Liver (tissue), 8 donors: ENCODE measurements at regions not wholly inside any gene's neighbourhood (a gene's known extent, or its start where the extent isn't known, plus 50 kb on each side); places are given as distances from the start of the nearest gene placed in this dataset.

ENCODE experiments used
- DNase-seq: peaks from one replicate; pipeline ENCODE4 v3.0.0-alpha.2; 2017; ENCODE audit warnings: low spot score
- H3K27ac ChIP-seq, 2 donors: one replicate each; pipeline ENCODE4 v1.7.0; 2013; ENCODE audit warnings: inconsistent platforms in 2 of 2, low read length in 2 of 2, control low read depth in 1 of 2, low read depth in 1 of 2, mild to moderate bottlenecking in 1 of 2
- H3K27me3 ChIP-seq, 4 donors: one replicate each; pipeline versions ENCODE4 v1.6.1 to v1.7.0; 2013; ENCODE audit warnings: low read length in 3 of 4, inconsistent platforms in 1 of 4, mild to moderate bottlenecking in 1 of 4, moderate library complexity in 1 of 4; ENCODE audit not compliant: control insufficient read depth in 4 of 4, insufficient read depth in 4 of 4
- H3K36me3 ChIP-seq, 4 donors: one replicate each; pipeline versions ENCODE4 v1.6.1 to v1.7.0; 2013; ENCODE audit warnings: low read length in 3 of 4, mild to moderate bottlenecking in 3 of 4, low read depth in 1 of 4, moderate library complexity in 1 of 4; ENCODE audit not compliant: control insufficient read depth in 4 of 4, insufficient read depth in 3 of 4
- H3K4me1 ChIP-seq, 4 donors: one replicate each; pipeline versions ENCODE4 v1.6.1 to v1.7.0; 2013; ENCODE audit warnings: low read length in 3 of 4, mild to moderate bottlenecking in 3 of 4, moderate library complexity in 1 of 4; ENCODE audit not compliant: control insufficient read depth in 4 of 4, insufficient read depth in 4 of 4
- H3K4me3 ChIP-seq, 3 donors: one replicate each; pipeline versions ENCODE4 v1.6.1 to v1.7.0; 2013; ENCODE audit warnings: low read length in 3 of 3, control low read depth in 1 of 3, low read depth in 1 of 3, mild to moderate bottlenecking in 1 of 3
- H3K9ac ChIP-seq, 2 donors: one replicate each; pipeline ENCODE4 v1.7.0; 2013; ENCODE audit warnings: low read length in 2 of 2, mild to moderate bottlenecking in 2 of 2, moderate library complexity in 2 of 2, control low read depth in 1 of 2, low read depth in 1 of 2
- H3K9me3 ChIP-seq, 4 donors: one replicate each; pipeline versions ENCODE4 v1.6.1 to v1.7.0; 2013; ENCODE audit warnings: low read length in 3 of 4; ENCODE audit not compliant: control insufficient read depth in 4 of 4
- CTCF ChIP-seq: fragments of 150-350 bp; IDR thresholded peaks from 2 replicates; pipeline ENCODE4 v1.5.1; 2017; ENCODE audit warnings: improper control_type of control experiment, low read depth, low read length; ENCODE audit not compliant: missing input control
- EGR1 ChIP-seq, 2 donors: IDR thresholded peaks; 2 replicates each; pipeline ENCODE4 v1.6.1; 2016 to 2018; ENCODE audit warnings: antibody characterized with exemption in 2 of 2, low read depth in 2 of 2
- FOXA1 ChIP-seq: IDR thresholded peaks from 2 replicates; pipeline ENCODE4 v1.6.1; 2016; ENCODE audit warnings: antibody characterized with exemption
- FOXA2 ChIP-seq: IDR thresholded peaks from 2 replicates; pipeline ENCODE4 v1.6.1; 2016; ENCODE audit warnings: antibody characterized with exemption
- GABPA ChIP-seq, 2 donors: IDR thresholded peaks in 1 of 2; conservative IDR thresholded peaks in 1 of 2; 2 replicates each; pipeline ENCODE4 v1.6.1; 2016; ENCODE audit warnings: antibody characterized with exemption in 2 of 2, mild to moderate bottlenecking in 1 of 2, moderate library complexity in 1 of 2
- HNF4A ChIP-seq, 2 donors: conservative IDR thresholded peaks; 2 replicates each; pipeline ENCODE4 v1.6.1; 2016; ENCODE audit warnings: antibody characterized with exemption in 2 of 2, mild to moderate bottlenecking in 2 of 2
- HNF4G ChIP-seq: IDR thresholded peaks from 2 replicates; pipeline ENCODE4 v1.6.1; 2016; ENCODE audit warnings: antibody characterized with exemption
- JUND ChIP-seq, 2 donors: IDR thresholded peaks; 2 replicates each; pipeline ENCODE4 v1.6.1; 2016; ENCODE audit warnings: antibody characterized with exemption in 2 of 2
- NR2F2 ChIP-seq: IDR thresholded peaks from 2 replicates; pipeline ENCODE4 v1.6.1; 2016; ENCODE audit warnings: antibody characterized with exemption
- RAD21 ChIP-seq, 2 donors: IDR thresholded peaks; 2 replicates each; pipeline ENCODE4 v1.6.1; 2016; ENCODE audit warnings: antibody characterized with exemption in 2 of 2, mild to moderate bottlenecking in 2 of 2
- REST ChIP-seq: IDR thresholded peaks from 2 replicates; pipeline ENCODE4 v1.6.1; 2016; ENCODE audit warnings: antibody characterized with exemption, mild to moderate bottlenecking
- RXRA ChIP-seq, 2 donors: IDR thresholded peaks; 2 replicates each; pipeline ENCODE4 v1.6.1; 2017 to 2018; ENCODE audit warnings: antibody characterized with exemption in 2 of 2, mild to moderate bottlenecking in 1 of 2
- SP1 ChIP-seq: IDR thresholded peaks from 2 replicates; pipeline ENCODE4 v1.6.1; 2018; ENCODE audit warnings: antibody characterized with exemption, mild to moderate bottlenecking
- TAF1 ChIP-seq: conservative IDR thresholded peaks from 2 replicates; pipeline ENCODE4 v1.6.1; 2016; ENCODE audit warnings: antibody characterized with exemption, mild to moderate bottlenecking
- YY1 ChIP-seq: IDR thresholded peaks from 2 replicates; pipeline ENCODE4 v1.6.1; 2016; ENCODE audit warnings: antibody characterized with exemption, mild to moderate bottlenecking
- ZBTB33 ChIP-seq: IDR thresholded peaks from 2 replicates; pipeline ENCODE4 v1.6.1; 2016; ENCODE audit warnings: antibody characterized with exemption
- WGBS: extraction: QIAGEN DNeasy Blood & Tissue Kit; methylation state at CpG from one replicate; pipeline ENCODE4 v1.1.7; 2013; 5-methylcytosine and 5-hydroxymethylcytosine counted together
- TF ChIP-seq, protein P1 (sequence below): IDR thresholded peaks from 2 replicates; pipeline ENCODE4 v1.6.1; 2016; ENCODE audit warnings: antibody characterized with exemption
- donor health status: healthy.
- donor health status: healthy.
- donor health status: healthy.
- donor health status: healthy.
- donor health status: healthy.

- WGBS = 59% methylated on average over 3 of the region's 3 CpGs
- Histone ChIP-seq H3K36me3 (no peaks in the 10 kb centered on the region), H3K9ac (no peak overlapping the region), H3K27me3 (no peaks in the 10 kb centered on the region), H3K9me3 (no peaks in the 10 kb centered on the region), H3K27ac (no peak overlapping the region), H3K4me3 (no peak overlapping the region), H3K4me1 (peaks cover 0 to 6% (median 0%) of the 10 kb centered on the region in 4 donors)
- DNase-seq = no peak
- no peak for TF ChIP-seq HNF4A (conservative IDR thresholded peaks at IDR 0.05)
- no peak for TF ChIP-seq SP1
- TF ChIP-seq CTCF = no peak
- no peak for TF ChIP-seq RXRA (IDR thresholded peaks at IDR 0.05)
- no peak for TF ChIP-seq FOXA2
- no peak for TF ChIP-seq RAD21 (IDR thresholded peaks at IDR 0.05)
- TF ChIP-seq JUND (IDR thresholded peaks at IDR 0.05) = no peak
- TF ChIP-seq YY1 = no peak
- no peak for TF ChIP-seq GABPA (IDR thresholded peaks at IDR 0.05 in 1 of 2, conservative IDR thresholded peaks at IDR 0.05 in 1 of 2)
- no peak for TF ChIP-seq EGR1 (IDR thresholded peaks at IDR 0.05; ENCODE audit: low read depth in 2 of 2)
- no peak for TF ChIP-seq TAF1
- TF ChIP-seq HNF4G = no peak
- TF ChIP-seq, protein P1, sequence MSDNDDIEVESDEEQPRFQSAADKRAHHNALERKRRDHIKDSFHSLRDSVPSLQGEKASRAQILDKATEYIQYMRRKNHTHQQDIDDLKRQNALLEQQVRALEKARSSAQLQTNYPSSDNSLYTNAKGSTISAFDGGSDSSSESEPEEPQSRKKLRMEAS = no peak
- no peak for TF ChIP-seq FOXA1
- no peak for TF ChIP-seq NR2F2
Measured at GRCh38 chr9:73911804-73912203, 585.3 kb upstream of the RORB start.

DNA sequence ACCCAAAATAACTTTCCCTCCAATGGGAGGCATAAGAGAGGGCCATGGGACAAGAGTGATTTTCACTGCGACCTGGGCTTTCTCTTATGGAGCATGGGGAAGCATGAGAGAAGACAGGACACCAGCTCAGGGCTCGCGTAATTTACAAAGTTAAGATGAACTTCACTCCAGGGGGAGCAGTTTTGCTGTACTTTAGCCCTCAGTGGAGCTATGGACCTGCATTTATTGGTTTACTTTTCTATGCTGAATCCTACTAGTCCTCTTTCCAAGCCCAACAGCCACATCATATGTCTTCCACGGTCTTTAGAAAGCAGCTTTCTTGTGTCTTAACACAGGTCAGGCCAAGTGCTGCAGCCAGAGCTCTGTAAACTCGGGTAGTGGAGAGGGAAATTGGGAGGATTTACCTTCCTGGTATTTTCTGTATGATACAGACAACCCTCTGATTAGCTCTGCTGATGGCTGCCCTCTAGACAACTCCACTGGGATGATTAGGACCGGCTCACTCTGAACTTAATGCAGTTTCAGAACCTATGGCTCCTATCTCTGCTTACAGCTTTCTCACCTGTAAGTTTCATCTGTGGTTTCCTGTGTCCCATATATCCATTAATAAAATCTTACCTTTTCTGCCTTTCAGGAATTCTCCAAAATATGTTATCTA lies 581.0 kb upstream of the RORB start:
- Histone ChIP-seq H3K9me3 (no peaks in the 10 kb centered on the region), H3K36me3 (no peaks in the 10 kb centered on the region), H3K27ac (no peak overlapping the region), H3K27me3 (no peaks in the 10 kb centered on the region), H3K4me3 (no peak overlapping the region), H3K4me1 (no peaks in the 10 kb centered on the region), H3K9ac (no peak overlapping the region)
- 56% methylated on average over 6 of the region's 6 CpGs for WGBS
- DNase-seq = no peak
- TF ChIP-seq HNF4A (conservative IDR thresholded peaks at IDR 0.05) (peak in 1 of 2 donors; percentile 44), ZBTB33 (no peak), RAD21 (IDR thresholded peaks at IDR 0.05) (peak; percentile 39 to 64)

GRCh38 chr9:73919712-73920111 lies 577.4 kb upstream of the RORB start:
- Histone ChIP-seq H3K9me3 (no peaks in the 10 kb centered on the region), H3K4me1 (no peaks in the 10 kb centered on the region), H3K9ac (no peak overlapping the region), H3K4me3 (no peak overlapping the region), H3K27me3 (no peaks in the 10 kb centered on the region), H3K27ac (no peak overlapping the region), H3K36me3 (no peaks in the 10 kb centered on the region)
- DNase-seq = no peak
- WGBS = 92% methylated on average over 3 of the region's 3 CpGs
- TF ChIP-seq REST (no peak), SP1 (no peak), TAF1 (no peak), FOXA1 (no peak), ZBTB33 (no peak), EGR1 (IDR thresholded peaks at IDR 0.05; ENCODE audit: low read depth in 2 of 2) (no peak), GABPA (IDR thresholded peaks at IDR 0.05 in 1 of 2, conservative IDR thresholded peaks at IDR 0.05 in 1 of 2) (no peak)
